ENCODE measurements at regions not wholly inside any gene's neighbourhood (a gene's known extent, or its start where the extent isn't known, plus 50 kb on each side); places are given as distances from the start of the nearest gene placed in this dataset.
"Not testable (repeated sequence)": the region's sequence is repeated elsewhere in the genome, so short reads cannot be mapped to it uniquely, and the experiment has no call there.

DNA sequence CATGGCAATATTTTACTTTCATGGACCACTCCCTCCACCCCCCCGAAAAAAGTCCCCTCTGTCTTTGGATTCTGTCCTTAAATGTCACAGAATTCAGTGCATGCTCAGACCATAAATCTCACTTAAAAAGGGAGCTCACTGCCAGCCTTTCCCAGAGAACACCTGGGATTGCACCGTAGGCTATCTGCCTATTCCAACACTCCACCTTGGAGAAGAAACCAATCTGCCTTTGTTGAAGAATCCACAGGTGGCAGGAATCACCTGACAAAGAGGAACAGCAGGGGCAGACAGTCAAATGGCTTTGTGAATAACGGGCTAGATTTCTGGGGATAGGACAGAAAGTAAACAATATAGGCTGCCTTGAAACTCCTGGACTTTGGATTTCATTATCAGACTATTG is 306.7 kb upstream of the BRINP1 start:
- intact Hi-C loops (cut with micrococcal nuclease) = no loop called here
- Histone ChIP-seq H2AFZ (ENCODE audit: low read depth, low read length, poor library complexity, severe bottlenecking) (no peak overlapping the region), H3K36me3 (ENCODE audit: control insufficient read depth in 1 of 2, insufficient read depth in 2 of 2, low read length in 2 of 2) (no peaks in the 10 kb centered on the region), H3K9ac (ENCODE audit: low read length) (no peak overlapping the region), H3K4me1 (ENCODE audit: control insufficient read depth in 1 of 2, insufficient read depth in 2 of 2, low read length in 2 of 2) (no peaks in the 10 kb centered on the region), H4K20me1 (ENCODE audit: insufficient read depth) (no peaks in the 10 kb centered on the region), H3K27me3 (ENCODE audit: insufficient read depth, low read length) (no peaks in the 10 kb centered on the region), H3K9me3 (ENCODE audit: control insufficient read depth in 1 of 2, insufficient read depth in 1 of 2, low read depth in 1 of 2, low read length in 2 of 2) (no peaks in the 10 kb centered on the region), H3K4me3 (replicated peaks in 1 of 2; ENCODE audit: low read depth in 1 of 2, low read length in 2 of 2) (no peak overlapping the region), H3K9me2 (ENCODE audit: insufficient read depth) (no peaks in the 10 kb centered on the region), H3K4me2 (ENCODE audit: low read length) (no peak overlapping the region), H3K79me2 (ENCODE audit: insufficient read depth, low read length) (no peaks in the 10 kb centered on the region), H3K27ac (ENCODE audit: low read depth, low read length) (no peak overlapping the region)
- POLR2A ChIA-PET = no interaction called here
- BruUV-seq (replicated peaks) = no TSS peak
- CTCF ChIA-PET = no interaction called here
- no peak for ATAC-seq
- DNase-seq (ENCODE audit: low read depth, low spot score) = no peak
- RAD21 ChIA-PET (ENCODE audit: low non-redundant PET in 1 of 2, low total read pairs in 2 of 2, uncharacterized antibody in 2 of 2, unreplicated experiment in 2 of 2) = no interaction called here
- TF ChIP-seq JUND (IDR thresholded peaks at IDR 0.05) (no peak), ZNF274 (IDR thresholded peaks at IDR 0.05; ENCODE audit: low read depth, low read length) (no peak), ELF1 (IDR thresholded peaks at IDR 0.05; ENCODE audit: borderline replicate concordance, low read depth) (no peak), POLR2A (IDR thresholded peaks at IDR 0.05; ENCODE audit: borderline replicate concordance, extremely low read depth, insufficient read depth, insufficient read length) (no peak), EGR1 (IDR thresholded peaks at IDR 0.05; ENCODE audit: low read depth) (no peak), CEBPB (IDR thresholded peaks at IDR 0.05; ENCODE audit: low read depth) (no peak), YY1 (IDR thresholded peaks at IDR 0.05; ENCODE audit: extremely low read depth, insufficient replicate concordance, low read depth, low read length) (no peak), EZH2phosphoT487 (IDR thresholded peaks at IDR 0.05; ENCODE audit: borderline replicate concordance) (no peak), CBX3 (IDR thresholded peaks at IDR 0.05; ENCODE audit: low read depth) (no peak), TCF7L2 (IDR thresholded peaks at IDR 0.05; ENCODE audit: borderline replicate concordance, extremely low read depth, insufficient read depth, insufficient read length) (no peak), SP1 (IDR thresholded peaks at IDR 0.05; ENCODE audit: low read depth) (no peak)

DNA sequence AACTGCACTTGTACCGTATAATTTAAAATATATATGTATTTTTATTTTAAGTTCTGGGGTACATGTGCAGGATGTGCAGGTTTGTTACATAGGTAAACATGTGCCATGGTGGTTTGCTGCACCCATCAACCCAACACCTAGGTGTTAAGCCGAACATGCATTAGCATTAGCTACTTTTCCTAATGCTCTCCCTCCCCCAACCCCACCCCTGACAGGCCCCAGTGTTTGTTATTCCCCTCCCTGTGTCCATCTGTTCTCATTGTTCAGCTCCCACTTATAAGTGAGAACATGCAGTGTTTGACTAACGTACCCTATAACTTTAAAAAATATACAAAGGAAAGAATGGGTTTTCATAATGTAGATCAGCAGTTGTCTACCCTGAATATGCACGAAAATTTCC is 303.5 kb upstream of the BRINP1 start:
- DNase-seq (ENCODE audit: low read depth, low spot score); H4K20me1 ChIP-seq (ENCODE audit: insufficient read depth); H3K27ac ChIP-seq (ENCODE audit: low read depth, low read length); BruUV-seq (replicated peaks); ATAC-seq; intact Hi-C loops (cut with micrococcal nuclease); H3K9ac ChIP-seq (ENCODE audit: low read length); H3K4me1 ChIP-seq (ENCODE audit: control insufficient read depth in 1 of 2, insufficient read depth in 2 of 2, low read length in 2 of 2); H3K9me3 ChIP-seq (ENCODE audit: control insufficient read depth in 1 of 2, insufficient read depth in 1 of 2, low read depth in 1 of 2, low read length in 2 of 2); RAD21 ChIA-PET (ENCODE audit: low non-redundant PET in 1 of 2, low total read pairs in 2 of 2, uncharacterized antibody in 2 of 2, unreplicated experiment in 2 of 2); H2AFZ ChIP-seq (ENCODE audit: low read depth, low read length, poor library complexity, severe bottlenecking); H3K79me2 ChIP-seq (ENCODE audit: insufficient read depth, low read length); H3K9me2 ChIP-seq (ENCODE audit: insufficient read depth); H3K4me3 ChIP-seq (replicated peaks in 1 of 2; ENCODE audit: low read depth in 1 of 2, low read length in 2 of 2); H3K27me3 ChIP-seq (ENCODE audit: insufficient read depth, low read length); CTCF ChIA-PET; POLR2A ChIA-PET; H3K36me3 ChIP-seq (ENCODE audit: control insufficient read depth in 1 of 2, insufficient read depth in 2 of 2, low read length in 2 of 2); H3K4me2 ChIP-seq (ENCODE audit: low read length): not testable (repeated sequence)

Data from HCT116 (cell line).